Astrocyte (in vitro differentiated cells and primary cell): ENCODE measurements at regions not wholly inside any gene's neighbourhood (a gene's known extent, or its start where the extent isn't known, plus 50 kb on each side); places are given as distances from the start of the nearest gene placed in this dataset.

Source experiments
- DNase-seq: peaks from one replicate; pipeline ENCODE4 v3.0.0-alpha.2; 2010; ENCODE audit warnings: low read depth
- FAIRE-seq: peaks from 2 replicates; lab custom pipeline; 2011; peaks lifted over from hg19 to GRCh38; lab: Jason Lieb, UNC
- H2AFZ ChIP-seq: 2 replicates; pipeline ENCODE4 v1.6.0; 2012; ENCODE audit warnings: low read depth, low read length, inconsistent platforms
- H3K27ac ChIP-seq: 2 replicates; pipeline ENCODE4 v1.5.1; 2011; ENCODE audit warnings: low read depth, low read length, inconsistent platforms
- H3K27me3 ChIP-seq: 2 replicates; pipeline ENCODE4 v1.6.0; 2011; ENCODE audit warnings: low read length, inconsistent platforms; ENCODE audit not compliant: insufficient read depth
- H3K36me3 ChIP-seq: 2 replicates; pipeline ENCODE4 v1.5.1; 2011; ENCODE audit warnings: low read length, inconsistent platforms; ENCODE audit not compliant: insufficient read depth
- H3K4me1 ChIP-seq: 2 replicates; pipeline ENCODE4 v1.5.1; 2011; ENCODE audit warnings: low read length, inconsistent platforms; ENCODE audit not compliant: insufficient read depth
- H3K4me2 ChIP-seq: 2 replicates; pipeline ENCODE4 v1.6.0; 2012; ENCODE audit warnings: low read length, inconsistent platforms
- H3K4me3 ChIP-seq: 2 replicates; pipeline ENCODE4 v1.5.1; 2011; ENCODE audit warnings: low read depth, mild to moderate bottlenecking, low read length, inconsistent platforms; ENCODE audit not compliant: insufficient read depth
- H3K79me2 ChIP-seq: 2 replicates; pipeline ENCODE4 v1.6.0; 2012; ENCODE audit warnings: mild to moderate bottlenecking, low read length, inconsistent platforms; ENCODE audit not compliant: insufficient read depth
- H3K9ac ChIP-seq: 2 replicates; pipeline ENCODE4 v1.6.0; 2012; ENCODE audit warnings: mild to moderate bottlenecking, low read length, inconsistent platforms
- H3K9me3 ChIP-seq: 2 replicates; pipeline ENCODE4 v1.5.1; 2012; ENCODE audit warnings: low read depth, mild to moderate bottlenecking, low read length, inconsistent platforms; ENCODE audit not compliant: insufficient read depth
- H4K20me1 ChIP-seq: 2 replicates; pipeline ENCODE4 v1.6.0; 2012; ENCODE audit warnings: low read length, inconsistent platforms; ENCODE audit not compliant: insufficient read depth
- H3K27ac Mint-ChIP-seq: one replicate; pipeline ENCODE4 v1.8.0; 2021; ENCODE audit warnings: mild to moderate bottlenecking, mixed read lengths; ENCODE audit not compliant: unreplicated experiment
- H3K27me3 Mint-ChIP-seq: one replicate; pipeline ENCODE4 v1.8.0; 2021; ENCODE audit warnings: low read depth, mixed read lengths; ENCODE audit not compliant: unreplicated experiment
- H3K36me3 Mint-ChIP-seq: one replicate; pipeline ENCODE4 v1.8.0; 2021; ENCODE audit warnings: low read depth, mixed read lengths; ENCODE audit not compliant: unreplicated experiment
- H3K4me1 Mint-ChIP-seq: one replicate; pipeline ENCODE4 v1.8.0; 2021; ENCODE audit warnings: low read depth, mixed read lengths; ENCODE audit not compliant: unreplicated experiment
- H3K4me3 Mint-ChIP-seq: one replicate; pipeline ENCODE4 v1.8.0; 2021; ENCODE audit warnings: mild to moderate bottlenecking, moderate library complexity, mixed read lengths; ENCODE audit not compliant: unreplicated experiment
- H3K9me3 Mint-ChIP-seq: one replicate; pipeline ENCODE4 v1.8.0; 2021; ENCODE audit warnings: mild to moderate bottlenecking, mixed read lengths; ENCODE audit not compliant: unreplicated experiment
- CTCF ChIP-seq: IDR thresholded peaks from 2 replicates; pipeline ENCODE4 v1.5.1; 2011; ENCODE audit warnings: low read depth, mild to moderate bottlenecking, inconsistent platforms, low read length, moderate library complexity; ENCODE audit not compliant: insufficient read depth
- EZH2 ChIP-seq: IDR thresholded peaks from 2 replicates; pipeline ENCODE4 v1.6.1; 2012; ENCODE audit warnings: mild to moderate bottlenecking, low read length, inconsistent platforms; ENCODE audit not compliant: insufficient read depth

- no peak overlapping the region for H3K27ac Mint-ChIP-seq
- no peak overlapping the region for H3K4me3 Mint-ChIP-seq
- Histone ChIP-seq H3K4me2 (no peak overlapping the region), H3K36me3 (no peaks in the 10 kb centered on the region), H3K4me3 (no peak overlapping the region), H3K79me2 (no peaks in the 10 kb centered on the region), H3K27ac (no peak overlapping the region), H3K27me3 (no peaks in the 10 kb centered on the region), H3K9me3 (no peaks in the 10 kb centered on the region), H2AFZ (no peak overlapping the region), H4K20me1 (no peaks in the 10 kb centered on the region), H3K4me1 (no peaks in the 10 kb centered on the region), H3K9ac (no peak overlapping the region)
- H3K27me3 Mint-ChIP-seq: no peaks in the 10 kb centered on the region
- no peaks in the 10 kb centered on the region for H3K4me1 Mint-ChIP-seq
- TF ChIP-seq CTCF (no peak), EZH2 (no peak)
- FAIRE-seq (no peak), DNase-seq (no peak)
- peaks cover 5% of the 10 kb centered on the region for H3K9me3 Mint-ChIP-seq
- no peaks in the 10 kb centered on the region for H3K36me3 Mint-ChIP-seq
Observed at GRCh38 chr13:34533941-34534340, 408.1 kb upstream of the NBEA start.

- no peak for FAIRE-seq
- Histone ChIP-seq H3K4me1 (no peaks in the 10 kb centered on the region), H3K27ac (no peak overlapping the region), H3K4me2 (no peak overlapping the region), H2AFZ (no peak overlapping the region), H3K9ac (no peak overlapping the region), H3K36me3 (no peaks in the 10 kb centered on the region), H3K9me3 (no peaks in the 10 kb centered on the region), H4K20me1 (no peaks in the 10 kb centered on the region), H3K79me2 (no peaks in the 10 kb centered on the region), H3K4me3 (no peak overlapping the region), H3K27me3 (no peaks in the 10 kb centered on the region)
- no peak overlapping the region for H3K4me3 Mint-ChIP-seq
- peaks cover 5% of the 10 kb centered on the region for H3K4me1 Mint-ChIP-seq
- no peak overlapping the region for H3K27ac Mint-ChIP-seq
- no peaks in the 10 kb centered on the region for H3K36me3 Mint-ChIP-seq
- no peak for DNase-seq
- no peaks in the 10 kb centered on the region for H3K27me3 Mint-ChIP-seq
- TF ChIP-seq CTCF (no peak), EZH2 (no peak)
- peaks cover 2% of the 10 kb centered on the region for H3K9me3 Mint-ChIP-seq
Observed at GRCh38 chr13:34542321-34542720, 399.7 kb upstream of the NBEA start.

- no peak for FAIRE-seq
- H2AFZ ChIP-seq: no peak overlapping the region
Observed at GRCh38 chr13:34543836-34544235, 398.2 kb upstream of the NBEA start.

More at GRCh38 chr13:34543836-34544235, 398.2 kb upstream of the NBEA start:
- no peak overlapping the region for H3K4me2 ChIP-seq
- H3K4me1 ChIP-seq: no peaks in the 10 kb centered on the region
- peaks cover 5% of the 10 kb centered on the region for H3K4me1 Mint-ChIP-seq
- no peaks in the 10 kb centered on the region for H3K27me3 ChIP-seq
- no peaks in the 10 kb centered on the region for H3K36me3 ChIP-seq
- TF ChIP-seq EZH2: no peak
- TF ChIP-seq CTCF: no peak
- no peak for DNase-seq
- no peaks in the 10 kb centered on the region for H3K9me3 ChIP-seq
- no peak overlapping the region for H3K27ac ChIP-seq
- no peak overlapping the region for H3K4me3 Mint-ChIP-seq
- H3K9me3 Mint-ChIP-seq: peaks cover 2% of the 10 kb centered on the region
- no peaks in the 10 kb centered on the region for H3K36me3 Mint-ChIP-seq
- H3K79me2 ChIP-seq: no peaks in the 10 kb centered on the region
- H4K20me1 ChIP-seq: no peaks in the 10 kb centered on the region
- no peaks in the 10 kb centered on the region for H3K27me3 Mint-ChIP-seq
- H3K9ac ChIP-seq: no peak overlapping the region
- H3K4me3 ChIP-seq: no peak overlapping the region
- no peak overlapping the region for H3K27ac Mint-ChIP-seq
